DND-41 (cell line): ENCODE measurements at regions not wholly inside any gene's neighbourhood (a gene's known extent, or its start where the extent isn't known, plus 50 kb on each side); places are given as distances from the start of the nearest gene placed in this dataset.

Source experiments
- EZH2 ChIP-seq: IDR thresholded peaks from 3 replicates; pipeline ENCODE4 v1.6.1; 2012; ENCODE audit warnings: borderline replicate concordance, low read depth, mild to moderate bottlenecking, moderate library complexity, low read length, inconsistent platforms; ENCODE audit not compliant: severe bottlenecking
- TF ChIP-seq, protein P1 (sequence below): IDR thresholded peaks from 2 replicates; pipeline ENCODE4 v1.5.1; 2012; ENCODE audit warnings: borderline replicate concordance, low read length, moderate library complexity, mild to moderate bottlenecking; ENCODE audit not compliant: poor library complexity, severe bottlenecking; ENCODE audit errors: extremely low read depth

DNA sequence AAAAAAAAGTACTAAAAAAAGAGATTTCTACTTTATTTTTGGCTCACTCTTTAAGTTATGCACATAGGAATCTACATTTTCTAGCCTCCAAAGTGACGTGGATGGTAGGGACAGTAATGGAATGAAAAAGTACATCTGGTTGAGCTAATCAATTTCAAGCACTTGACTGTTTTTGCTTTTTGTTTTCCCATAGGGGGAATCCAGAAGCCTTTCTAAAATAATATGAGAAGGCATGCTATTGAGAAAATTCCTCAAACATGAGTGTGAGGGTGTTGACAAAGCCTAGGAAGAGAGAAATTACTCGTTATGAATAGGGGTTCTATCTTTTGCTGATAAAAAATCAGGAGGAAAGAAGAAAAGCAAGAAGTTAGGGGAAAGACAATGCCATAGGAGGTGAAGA lies 242.5 kb upstream of the PUDP start:
- TF ChIP-seq, protein P1, sequence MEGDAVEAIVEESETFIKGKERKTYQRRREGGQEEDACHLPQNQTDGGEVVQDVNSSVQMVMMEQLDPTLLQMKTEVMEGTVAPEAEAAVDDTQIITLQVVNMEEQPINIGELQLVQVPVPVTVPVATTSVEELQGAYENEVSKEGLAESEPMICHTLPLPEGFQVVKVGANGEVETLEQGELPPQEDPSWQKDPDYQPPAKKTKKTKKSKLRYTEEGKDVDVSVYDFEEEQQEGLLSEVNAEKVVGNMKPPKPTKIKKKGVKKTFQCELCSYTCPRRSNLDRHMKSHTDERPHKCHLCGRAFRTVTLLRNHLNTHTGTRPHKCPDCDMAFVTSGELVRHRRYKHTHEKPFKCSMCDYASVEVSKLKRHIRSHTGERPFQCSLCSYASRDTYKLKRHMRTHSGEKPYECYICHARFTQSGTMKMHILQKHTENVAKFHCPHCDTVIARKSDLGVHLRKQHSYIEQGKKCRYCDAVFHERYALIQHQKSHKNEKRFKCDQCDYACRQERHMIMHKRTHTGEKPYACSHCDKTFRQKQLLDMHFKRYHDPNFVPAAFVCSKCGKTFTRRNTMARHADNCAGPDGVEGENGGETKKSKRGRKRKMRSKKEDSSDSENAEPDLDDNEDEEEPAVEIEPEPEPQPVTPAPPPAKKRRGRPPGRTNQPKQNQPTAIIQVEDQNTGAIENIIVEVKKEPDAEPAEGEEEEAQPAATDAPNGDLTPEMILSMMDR, result no peak
- no peak for TF ChIP-seq EZH2
